ENCODE measurements at regions not wholly inside any gene's neighbourhood (a gene's known extent, or its start where the extent isn't known, plus 50 kb on each side); places are given as distances from the start of the nearest gene placed in this dataset.

GRCh38 chr6:120557554-120557953, 776.7 kb downstream of the TBC1D32 start:
- TF ChIP-seq CTCF (IDR thresholded peaks at IDR 0.05) (no peak), POLR2A (IDR thresholded peaks at IDR 0.05) (no peak)

All from heart left ventricle (tissue), 13 donors.